ENCODE measurements at regions not wholly inside any gene's neighbourhood (a gene's known extent, or its start where the extent isn't known, plus 50 kb on each side); places are given as distances from the start of the nearest gene placed in this dataset.

DNA sequence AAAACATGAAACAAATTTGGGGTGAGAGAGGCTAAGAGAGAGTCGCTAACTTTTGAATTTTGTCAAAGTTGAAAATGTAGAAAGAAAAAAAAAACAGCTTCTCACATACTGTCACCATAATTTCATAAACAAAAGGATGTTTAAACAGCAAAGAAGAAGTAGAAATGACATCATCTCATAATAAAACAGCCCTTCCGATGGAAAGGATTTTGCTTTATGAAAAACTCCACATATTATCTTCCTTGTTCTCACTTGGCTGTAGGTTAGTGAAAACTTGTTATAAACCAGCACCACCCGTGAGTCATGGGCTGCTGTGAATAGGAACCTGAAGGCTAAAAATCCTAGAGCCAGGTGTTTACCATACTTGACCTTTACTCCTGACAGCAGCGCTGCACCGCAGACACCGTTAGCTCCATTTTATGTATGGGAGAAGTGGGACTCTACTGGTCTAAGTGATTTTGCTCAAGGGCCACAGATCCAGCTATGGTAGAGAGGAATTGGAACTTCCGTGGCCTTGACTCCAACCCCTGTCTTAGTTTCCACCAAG is 63.0 kb upstream of the VRK1 start:
- FAIRE-seq (no peak), DNase-seq (peak in 1 of 2 donors; percentile 15)
- Histone ChIP-seq H3K27ac (ENCODE audit: low read depth in 1 of 3, low read length in 2 of 3) (no peak overlapping the region), H3K36me3 (ENCODE audit: control insufficient read depth in 3 of 3, insufficient read depth in 2 of 3, low read depth in 1 of 3, low read length in 3 of 3) (no peaks in the 10 kb centered on the region), H3K9me3 (ENCODE audit: control insufficient read depth in 2 of 2, insufficient read depth in 1 of 2, low read depth in 1 of 2, low read length in 1 of 2) (no peaks in the 10 kb centered on the region), H3K4me1 (ENCODE audit: control insufficient read depth in 3 of 3, insufficient read depth in 2 of 3, low read depth in 1 of 3, low read length in 2 of 3) (no peaks in the 10 kb centered on the region), H3K27me3 (ENCODE audit: control insufficient read depth in 3 of 3, insufficient read depth in 3 of 3, low read length in 3 of 3) (peaks cover 0 to 14% (median 4%) of the 10 kb centered on the region in 3 donors), H3K4me3 (ENCODE audit: low read depth in 1 of 3, low read length in 3 of 3) (no peak overlapping the region)
- 33 to 59% (median 42%) methylated on average over 7 of the region's 7 CpGs for WGBS, 3 donors

- WGBS, 3 donors, result 62 to 70% (median 68%) methylated on average over 5 of the region's 5 CpGs
- FAIRE-seq (no peak), DNase-seq (no peak)
- H3K4me1 ChIP-seq (ENCODE audit: control insufficient read depth in 3 of 3, insufficient read depth in 2 of 3, low read depth in 1 of 3, low read length in 2 of 3), result no peaks in the 10 kb centered on the region
- no peak overlapping the region for H3K4me3 ChIP-seq (ENCODE audit: low read depth in 1 of 3, low read length in 3 of 3)
- H3K27me3 ChIP-seq (ENCODE audit: control insufficient read depth in 3 of 3, insufficient read depth in 3 of 3, low read length in 3 of 3), result peaks cover 0 to 14% (median 4%) of the 10 kb centered on the region in 3 donors
- H3K27ac ChIP-seq (ENCODE audit: low read depth in 1 of 3, low read length in 2 of 3), result no peak overlapping the region
- H3K36me3 ChIP-seq (ENCODE audit: control insufficient read depth in 3 of 3, insufficient read depth in 2 of 3, low read depth in 1 of 3, low read length in 3 of 3), result no peaks in the 10 kb centered on the region
- H3K9me3 ChIP-seq (ENCODE audit: control insufficient read depth in 2 of 2, insufficient read depth in 1 of 2, low read depth in 1 of 2, low read length in 1 of 2), result no peaks in the 10 kb centered on the region
Observed at GRCh38 chr14:96735526-96735925, 61.7 kb upstream of the VRK1 start.

DNA sequence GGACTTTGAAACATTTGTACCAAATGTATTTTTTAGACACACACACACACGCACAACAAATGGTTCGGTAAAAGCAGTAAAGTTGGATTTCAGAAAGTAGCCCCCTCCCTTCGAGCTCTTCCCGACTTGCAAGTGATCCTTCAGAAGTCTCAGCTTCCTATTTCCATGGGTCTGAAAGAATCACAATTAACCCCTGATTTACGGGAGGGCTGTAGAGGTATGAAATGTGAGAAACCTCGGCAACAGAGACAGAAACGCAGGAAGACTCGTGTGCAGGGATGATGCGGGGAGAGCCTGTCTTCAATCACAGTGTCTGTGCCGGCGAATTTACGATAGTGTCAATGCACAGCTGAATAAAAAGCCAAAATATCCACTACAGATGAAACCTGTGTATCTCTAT is 60.7 kb upstream of the VRK1 start:
- no peak for DNase-seq
- no peak for FAIRE-seq
- Histone ChIP-seq H3K9me3 (ENCODE audit: control insufficient read depth in 2 of 2, insufficient read depth in 1 of 2, low read depth in 1 of 2, low read length in 1 of 2) (no peaks in the 10 kb centered on the region), H3K36me3 (ENCODE audit: control insufficient read depth in 3 of 3, insufficient read depth in 2 of 3, low read depth in 1 of 3, low read length in 3 of 3) (no peaks in the 10 kb centered on the region), H3K27ac (ENCODE audit: low read depth in 1 of 3, low read length in 2 of 3) (no peak overlapping the region), H3K4me1 (ENCODE audit: control insufficient read depth in 3 of 3, insufficient read depth in 2 of 3, low read depth in 1 of 3, low read length in 2 of 3) (no peaks in the 10 kb centered on the region), H3K27me3 (ENCODE audit: control insufficient read depth in 3 of 3, insufficient read depth in 3 of 3, low read length in 3 of 3) (peaks cover 2 to 17% (median 8%) of the 10 kb centered on the region in 3 donors), H3K4me3 (ENCODE audit: low read depth in 1 of 3, low read length in 3 of 3) (no peak overlapping the region)
- 61 to 76% (median 74%) methylated on average over 12 of the region's 12 CpGs for WGBS, 3 donors

- 39 to 52% (median 41%) methylated on average over 7 of the region's 7 CpGs for WGBS, 3 donors
- DNase-seq (no peak), FAIRE-seq (no peak)
- no peaks in the 10 kb centered on the region for H3K4me1 ChIP-seq (ENCODE audit: control insufficient read depth in 3 of 3, insufficient read depth in 2 of 3, low read depth in 1 of 3, low read length in 2 of 3)
- no peaks in the 10 kb centered on the region for H3K9me3 ChIP-seq (ENCODE audit: control insufficient read depth in 2 of 2, insufficient read depth in 1 of 2, low read depth in 1 of 2, low read length in 1 of 2)
- no peak overlapping the region for H3K4me3 ChIP-seq (ENCODE audit: low read depth in 1 of 3, low read length in 3 of 3)
- peaks cover 2 to 20% (median 19%) of the 10 kb centered on the region in 3 donors for H3K27me3 ChIP-seq (ENCODE audit: control insufficient read depth in 3 of 3, insufficient read depth in 3 of 3, low read length in 3 of 3)
- no peaks in the 10 kb centered on the region for H3K36me3 ChIP-seq (ENCODE audit: control insufficient read depth in 3 of 3, insufficient read depth in 2 of 3, low read depth in 1 of 3, low read length in 3 of 3)
- H3K27ac ChIP-seq (ENCODE audit: low read depth in 1 of 3, low read length in 2 of 3), result no peak overlapping the region
Observed at GRCh38 chr14:96737881-96738280, 59.3 kb upstream of the VRK1 start.

DNA sequence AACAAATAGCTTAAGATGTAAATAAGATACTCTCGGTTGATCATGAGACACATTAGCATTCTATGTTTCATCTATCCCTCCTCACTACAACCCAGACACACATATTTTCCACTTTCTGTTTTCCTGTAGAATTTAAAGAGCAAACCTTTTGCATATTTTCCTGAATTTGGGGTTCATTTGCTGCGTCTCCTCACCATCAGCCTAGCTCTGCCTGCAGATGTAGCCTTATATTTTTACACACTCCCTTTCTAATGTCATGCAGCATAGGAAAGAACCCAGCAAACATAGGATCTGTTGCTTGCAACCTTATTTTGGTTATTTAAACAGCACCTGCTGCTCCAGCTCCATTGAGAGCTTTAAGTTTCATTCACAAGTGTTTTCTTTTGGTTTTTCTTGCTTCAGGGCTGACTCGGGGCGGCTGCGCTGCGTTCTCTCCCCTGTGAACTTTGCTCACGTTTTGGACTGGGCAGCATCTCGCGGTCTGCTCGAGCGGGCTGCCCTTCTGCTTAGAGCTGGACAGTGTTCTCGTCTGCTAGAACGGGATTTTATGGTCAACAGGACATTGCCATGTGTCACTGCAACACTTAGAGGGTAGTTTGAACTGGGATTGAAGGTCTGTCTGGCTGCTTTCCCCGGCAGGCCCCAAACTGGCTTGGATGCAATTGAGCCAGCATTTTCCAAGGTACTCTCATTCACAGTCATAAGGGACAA is 57.8 kb upstream of the VRK1 start:
- Histone ChIP-seq H3K9me3 (ENCODE audit: control insufficient read depth in 2 of 2, insufficient read depth in 1 of 2, low read depth in 1 of 2, low read length in 1 of 2) (no peaks in the 10 kb centered on the region), H3K36me3 (ENCODE audit: control insufficient read depth in 3 of 3, insufficient read depth in 2 of 3, low read depth in 1 of 3, low read length in 3 of 3) (no peaks in the 10 kb centered on the region), H3K27me3 (ENCODE audit: control insufficient read depth in 3 of 3, insufficient read depth in 3 of 3, low read length in 3 of 3) (peaks cover 4 to 20% (median 19%) of the 10 kb centered on the region in 3 donors), H3K4me1 (ENCODE audit: control insufficient read depth in 3 of 3, insufficient read depth in 2 of 3, low read depth in 1 of 3, low read length in 2 of 3) (no peaks in the 10 kb centered on the region), H3K4me3 (ENCODE audit: low read depth in 1 of 3, low read length in 3 of 3) (no peak overlapping the region), H3K27ac (ENCODE audit: low read depth in 1 of 3, low read length in 2 of 3) (no peak overlapping the region)
- DNase-seq (no peak), FAIRE-seq (no peak)
- 34 to 59% (median 50%) methylated on average over 14 of the region's 14 CpGs for WGBS, 3 donors

DNA sequence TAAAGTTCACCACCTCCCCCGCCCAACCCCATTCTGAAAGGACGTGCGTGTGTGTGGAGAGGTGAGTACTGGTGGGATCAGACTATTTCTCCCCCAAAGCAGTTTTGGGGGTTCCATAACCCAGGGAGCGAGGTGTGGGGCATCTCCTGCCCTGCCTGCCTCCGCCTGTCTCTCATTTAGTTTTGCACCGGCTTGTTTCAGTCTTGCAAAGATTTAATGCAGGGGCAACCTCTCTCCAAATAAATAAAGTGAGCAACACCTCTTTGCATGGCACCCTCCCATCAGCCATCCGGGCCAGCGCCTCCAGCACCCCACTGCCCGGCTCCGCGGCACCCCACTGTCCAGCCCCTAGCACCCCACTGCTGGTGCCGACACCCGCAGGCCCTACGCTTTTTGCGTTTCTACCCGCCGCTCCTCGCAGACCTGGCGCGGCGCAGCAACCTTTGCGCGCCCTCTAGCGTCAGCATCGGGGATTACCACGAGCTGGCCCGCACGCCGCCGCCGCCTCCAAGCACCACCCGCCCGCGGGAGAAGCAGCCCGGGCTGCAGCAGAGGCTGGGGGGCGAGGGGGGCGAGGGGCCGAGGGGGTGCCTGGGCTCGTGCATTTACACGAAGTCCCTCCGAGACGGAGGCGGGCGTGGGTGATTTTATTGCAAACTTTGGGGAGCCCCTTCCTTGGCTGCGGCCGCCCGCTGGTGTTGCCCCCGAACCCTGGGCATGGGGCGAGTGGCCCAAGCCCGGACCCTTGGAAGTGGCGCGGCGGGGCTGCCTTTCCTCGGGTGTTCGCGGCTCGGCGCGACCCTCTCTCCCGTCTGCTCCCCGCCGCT is 55.8 kb upstream of the VRK1 start:
- H3K9me3 ChIP-seq (ENCODE audit: control insufficient read depth in 2 of 2, insufficient read depth in 1 of 2, low read depth in 1 of 2, low read length in 1 of 2), result peaks cover 0 to 5% of the 10 kb centered on the region in 2 donors
- DNase-seq (peak; percentile 31 to 75), FAIRE-seq (no peak)
- 5 to 6% (median 5%) methylated on average over 57 to 62 of the region's 62 CpGs for WGBS, 3 donors
- no peak overlapping the region for H3K27ac ChIP-seq (ENCODE audit: low read depth in 1 of 3, low read length in 2 of 3)
- H3K4me1 ChIP-seq (ENCODE audit: control insufficient read depth in 3 of 3, insufficient read depth in 2 of 3, low read depth in 1 of 3, low read length in 2 of 3), result no peaks in the 10 kb centered on the region
- peak overlapping the region in 2 of 3 donors; percentile 19 to 22 for H3K4me3 ChIP-seq (ENCODE audit: low read depth in 1 of 3, low read length in 3 of 3)
- peaks cover 6 to 20% (median 15%) of the 10 kb centered on the region in 3 donors for H3K27me3 ChIP-seq (ENCODE audit: control insufficient read depth in 3 of 3, insufficient read depth in 3 of 3, low read length in 3 of 3)
- H3K36me3 ChIP-seq (ENCODE audit: control insufficient read depth in 3 of 3, insufficient read depth in 2 of 3, low read depth in 1 of 3, low read length in 3 of 3), result no peaks in the 10 kb centered on the region

GRCh38 chr14:96744262-96744661 is 52.9 kb upstream of the VRK1 start:
- no peaks in the 10 kb centered on the region for H3K36me3 ChIP-seq (ENCODE audit: control insufficient read depth in 3 of 3, insufficient read depth in 2 of 3, low read depth in 1 of 3, low read length in 3 of 3)
- H3K4me3 ChIP-seq (ENCODE audit: low read depth in 1 of 3, low read length in 3 of 3), result no peak overlapping the region
- no peak overlapping the region for H3K27ac ChIP-seq (ENCODE audit: low read depth in 1 of 3, low read length in 2 of 3)
- no peaks in the 10 kb centered on the region for H3K4me1 ChIP-seq (ENCODE audit: control insufficient read depth in 3 of 3, insufficient read depth in 2 of 3, low read depth in 1 of 3, low read length in 2 of 3)
- peaks cover 0 to 5% of the 10 kb centered on the region in 2 donors for H3K9me3 ChIP-seq (ENCODE audit: control insufficient read depth in 2 of 2, insufficient read depth in 1 of 2, low read depth in 1 of 2, low read length in 1 of 2)
- 58 to 75% (median 65%) methylated on average over 7 of the region's 7 CpGs for WGBS, 3 donors
- FAIRE-seq, result no peak
- DNase-seq, result no peak
- H3K27me3 ChIP-seq (ENCODE audit: control insufficient read depth in 3 of 3, insufficient read depth in 3 of 3, low read length in 3 of 3), result peaks cover 6 to 20% (median 11%) of the 10 kb centered on the region in 3 donors

GRCh38 chr14:96745500-96746051 is 51.6 kb upstream of the VRK1 start:
- Histone ChIP-seq H3K27me3 (ENCODE audit: control insufficient read depth in 3 of 3, insufficient read depth in 3 of 3, low read length in 3 of 3) (peaks cover 6 to 20% (median 11%) of the 10 kb centered on the region in 3 donors), H3K4me1 (ENCODE audit: control insufficient read depth in 3 of 3, insufficient read depth in 2 of 3, low read depth in 1 of 3, low read length in 2 of 3) (no peaks in the 10 kb centered on the region), H3K4me3 (ENCODE audit: low read depth in 1 of 3, low read length in 3 of 3) (no peak overlapping the region), H3K36me3 (ENCODE audit: control insufficient read depth in 3 of 3, insufficient read depth in 2 of 3, low read depth in 1 of 3, low read length in 3 of 3) (no peaks in the 10 kb centered on the region), H3K9me3 (ENCODE audit: control insufficient read depth in 2 of 2, insufficient read depth in 1 of 2, low read depth in 1 of 2, low read length in 1 of 2) (peaks cover 0 to 5% of the 10 kb centered on the region in 2 donors), H3K27ac (ENCODE audit: low read depth in 1 of 3, low read length in 2 of 3) (no peak overlapping the region)
- 78 to 82% (median 82%) methylated on average over 4 of the region's 4 CpGs for WGBS, 3 donors
- FAIRE-seq, result no peak
- DNase-seq, result no peak
